ENCODE measurements at regions not wholly inside any gene's neighbourhood (a gene's known extent, or its start where the extent isn't known, plus 50 kb on each side); places are given as distances from the start of the nearest gene placed in this dataset.

- H3K27ac ChIP-seq (ENCODE audit: low read depth, low read length, poor library complexity, severe bottlenecking), result no peak overlapping the region
Observed at GRCh38 chr6:56750686-56751085, 108.0 kb upstream of the DST start.

GRCh38 chr6:56749632-56750151 lies 107.0 kb upstream of the DST start:
- H3K4me3 ChIP-seq (ENCODE audit: low read depth, low read length, poor library complexity, severe bottlenecking), result no peak overlapping the region
- no peaks in the 10 kb centered on the region for H3K9me3 ChIP-seq (ENCODE audit: low read depth, low read length, poor library complexity, severe bottlenecking)
- BruUV-seq (replicated peaks), result no TSS peak
- TF ChIP-seq CTCF (conservative IDR thresholded peaks at IDR 0.05; ENCODE audit: low read depth, low read length) (no peak), EZH2 (IDR thresholded peaks at IDR 0.05; ENCODE audit: borderline replicate concordance, low read depth, low read length, poor library complexity, severe bottlenecking) (no peak)
- no peak overlapping the region for H3K27ac ChIP-seq (ENCODE audit: low read depth, low read length, poor library complexity, severe bottlenecking)
- H3K4me1 ChIP-seq (ENCODE audit: insufficient read depth, low read length, poor library complexity, severe bottlenecking), result peaks cover 12% of the 10 kb centered on the region
- intact Hi-C loops (cut with micrococcal nuclease; ENCODE audit: unreplicated experiment), result loop anchor here (5.0 kb wide), 1 partner anchor 32 kb away; no protein-coding TSS in a partner anchor
- H3K27me3 ChIP-seq (replicated peaks; ENCODE audit: insufficient read depth, low read depth, low read length, poor library complexity), result no peaks in the 10 kb centered on the region
- H3K36me3 ChIP-seq (ENCODE audit: insufficient read depth, low read length, poor library complexity, severe bottlenecking), result no peaks in the 10 kb centered on the region
- no peak for DNase-seq (ENCODE audit: low spot score)
- CTCF ChIA-PET, result no interaction called here
- POLR2A ChIA-PET (ENCODE audit: low non-redundant PET), result no interaction called here

More at GRCh38 chr6:56750686-56751085, 108.0 kb upstream of the DST start:
- no peak for DNase-seq (ENCODE audit: low spot score)
- TF ChIP-seq CTCF (conservative IDR thresholded peaks at IDR 0.05; ENCODE audit: low read depth, low read length), result no peak
- TF ChIP-seq EZH2 (IDR thresholded peaks at IDR 0.05; ENCODE audit: borderline replicate concordance, low read depth, low read length, poor library complexity, severe bottlenecking), result no peak
- H3K27me3 ChIP-seq (replicated peaks; ENCODE audit: insufficient read depth, low read depth, low read length, poor library complexity), result no peaks in the 10 kb centered on the region
- ChIA-PET CTCF (no interaction called here), POLR2A (ENCODE audit: low non-redundant PET) (no interaction called here)
- BruUV-seq (replicated peaks), result no TSS peak
- no peak overlapping the region for H3K4me3 ChIP-seq (ENCODE audit: low read depth, low read length, poor library complexity, severe bottlenecking)
- intact Hi-C loops (cut with micrococcal nuclease; ENCODE audit: unreplicated experiment), result loop anchor here (5.0 kb wide), 1 partner anchor 33 kb away; no protein-coding TSS in a partner anchor
- peaks cover 20% of the 10 kb centered on the region for H3K4me1 ChIP-seq (ENCODE audit: insufficient read depth, low read length, poor library complexity, severe bottlenecking)
- no peaks in the 10 kb centered on the region for H3K9me3 ChIP-seq (ENCODE audit: low read depth, low read length, poor library complexity, severe bottlenecking)
- no peaks in the 10 kb centered on the region for H3K36me3 ChIP-seq (ENCODE audit: insufficient read depth, low read length, poor library complexity, severe bottlenecking)

- H3K27ac ChIP-seq (ENCODE audit: low read depth, low read length, poor library complexity, severe bottlenecking), result no peak overlapping the region
- intact Hi-C loops (cut with micrococcal nuclease; ENCODE audit: unreplicated experiment), result no loop called here
- no peak overlapping the region for H3K4me3 ChIP-seq (ENCODE audit: low read depth, low read length, poor library complexity, severe bottlenecking)
- CTCF ChIA-PET, result no interaction called here
- H3K36me3 ChIP-seq (ENCODE audit: insufficient read depth, low read length, poor library complexity, severe bottlenecking), result no peaks in the 10 kb centered on the region
- POLR2A ChIA-PET (ENCODE audit: low non-redundant PET), result no interaction called here
- TF ChIP-seq CTCF (conservative IDR thresholded peaks at IDR 0.05; ENCODE audit: low read depth, low read length) (no peak), EZH2 (IDR thresholded peaks at IDR 0.05; ENCODE audit: borderline replicate concordance, low read depth, low read length, poor library complexity, severe bottlenecking) (no peak)
- H3K4me1 ChIP-seq (ENCODE audit: insufficient read depth, low read length, poor library complexity, severe bottlenecking), result no peaks in the 10 kb centered on the region
- H3K27me3 ChIP-seq (replicated peaks; ENCODE audit: insufficient read depth, low read depth, low read length, poor library complexity), result no peaks in the 10 kb centered on the region
- no peaks in the 10 kb centered on the region for H3K9me3 ChIP-seq (ENCODE audit: low read depth, low read length, poor library complexity, severe bottlenecking)
- BruUV-seq (replicated peaks), result no TSS peak
- DNase-seq (ENCODE audit: low spot score), result no peak
Observed at GRCh38 chr6:56746767-56747504, 104.2 kb upstream of the DST start.
